ENCODE measurements at regions not wholly inside any gene's neighbourhood (a gene's known extent, or its start where the extent isn't known, plus 50 kb on each side); places are given as distances from the start of the nearest gene placed in this dataset.

DNA sequence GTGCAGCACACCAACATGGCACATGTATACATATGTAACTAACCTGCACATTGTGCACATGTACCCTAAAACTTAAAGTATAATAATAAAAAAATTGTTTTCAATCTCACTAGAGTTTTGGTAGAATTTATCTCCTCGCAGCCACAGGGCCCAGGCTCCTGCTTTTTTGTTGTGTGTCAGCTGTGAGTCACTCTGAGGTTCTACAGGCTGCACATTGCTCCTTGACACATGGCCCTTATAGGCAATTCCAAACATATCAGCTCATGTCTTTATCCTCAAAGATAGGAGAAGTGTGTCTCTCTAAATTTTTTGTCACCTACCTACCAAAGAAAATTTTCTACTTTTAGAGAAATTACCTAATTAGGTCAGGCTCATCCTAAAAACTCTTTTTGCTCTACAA lies 252.1 kb upstream of the ADGRL3 start:
- DNase-seq (ENCODE audit: extremely low spot score), result no peak
- H3K36me3 ChIP-seq, result no peaks in the 10 kb centered on the region
- no peak overlapping the region for H3K4me3 ChIP-seq
- WGBS, result 88% methylated on average over 1 of the region's 1 CpG
- TF ChIP-seq EP300 (IDR thresholded peaks at IDR 0.05), result no peak
- TF ChIP-seq, protein P1, sequence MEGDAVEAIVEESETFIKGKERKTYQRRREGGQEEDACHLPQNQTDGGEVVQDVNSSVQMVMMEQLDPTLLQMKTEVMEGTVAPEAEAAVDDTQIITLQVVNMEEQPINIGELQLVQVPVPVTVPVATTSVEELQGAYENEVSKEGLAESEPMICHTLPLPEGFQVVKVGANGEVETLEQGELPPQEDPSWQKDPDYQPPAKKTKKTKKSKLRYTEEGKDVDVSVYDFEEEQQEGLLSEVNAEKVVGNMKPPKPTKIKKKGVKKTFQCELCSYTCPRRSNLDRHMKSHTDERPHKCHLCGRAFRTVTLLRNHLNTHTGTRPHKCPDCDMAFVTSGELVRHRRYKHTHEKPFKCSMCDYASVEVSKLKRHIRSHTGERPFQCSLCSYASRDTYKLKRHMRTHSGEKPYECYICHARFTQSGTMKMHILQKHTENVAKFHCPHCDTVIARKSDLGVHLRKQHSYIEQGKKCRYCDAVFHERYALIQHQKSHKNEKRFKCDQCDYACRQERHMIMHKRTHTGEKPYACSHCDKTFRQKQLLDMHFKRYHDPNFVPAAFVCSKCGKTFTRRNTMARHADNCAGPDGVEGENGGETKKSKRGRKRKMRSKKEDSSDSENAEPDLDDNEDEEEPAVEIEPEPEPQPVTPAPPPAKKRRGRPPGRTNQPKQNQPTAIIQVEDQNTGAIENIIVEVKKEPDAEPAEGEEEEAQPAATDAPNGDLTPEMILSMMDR (IDR thresholded peaks at IDR 0.05), result no peak
- no peak for TF ChIP-seq POLR2A (IDR thresholded peaks at IDR 0.05; ENCODE audit: low read depth)
- TF ChIP-seq POLR2AphosphoS5 (IDR thresholded peaks at IDR 0.05), result no peak
- H3K4me1 ChIP-seq, result no peaks in the 10 kb centered on the region
- H3K9me3 ChIP-seq, result peaks cover 0 to 6% (median 5%) of the 10 kb centered on the region in 4 donors
- no peaks in the 10 kb centered on the region for H3K27me3 ChIP-seq
- H3K27ac ChIP-seq (replicated peaks in 1 of 4), result no peak overlapping the region
- intact Hi-C loops (cut with DNase I), result no loop called here

- intact Hi-C loops (cut with DNase I), result no loop called here
- H3K27me3 ChIP-seq, result no peaks in the 10 kb centered on the region
- H3K36me3 ChIP-seq, result no peaks in the 10 kb centered on the region
- no peak overlapping the region for H3K27ac ChIP-seq (replicated peaks in 1 of 4)
- no peaks in the 10 kb centered on the region for H3K9me3 ChIP-seq
- TF ChIP-seq, protein P1 (IDR thresholded peaks at IDR 0.05), result no peak
- TF ChIP-seq EP300 (IDR thresholded peaks at IDR 0.05) (no peak), POLR2A (IDR thresholded peaks at IDR 0.05; ENCODE audit: low read depth) (no peak), POLR2AphosphoS5 (IDR thresholded peaks at IDR 0.05) (no peak)
- DNase-seq (ENCODE audit: extremely low spot score), result no peak
- 76% methylated on average over 2 of the region's 2 CpGs for WGBS
- no peak overlapping the region for H3K4me3 ChIP-seq
- H3K4me1 ChIP-seq, result no peaks in the 10 kb centered on the region
Measured at GRCh38 chr4:60952921-60953320, 247.2 kb upstream of the ADGRL3 start.

GRCh38 chr4:60953826-60954225 lies 246.3 kb upstream of the ADGRL3 start:
- no peak overlapping the region for H3K27ac ChIP-seq (replicated peaks in 1 of 4)
- no peaks in the 10 kb centered on the region for H3K4me1 ChIP-seq
- WGBS, result 64% methylated on average over 4 of the region's 4 CpGs
- no peak for DNase-seq (ENCODE audit: extremely low spot score)
- intact Hi-C loops (cut with DNase I), result no loop called here
- H3K4me3 ChIP-seq, result no peak overlapping the region
- no peaks in the 10 kb centered on the region for H3K27me3 ChIP-seq
- no peaks in the 10 kb centered on the region for H3K9me3 ChIP-seq
- no peaks in the 10 kb centered on the region for H3K36me3 ChIP-seq
- no peak for TF ChIP-seq POLR2A (IDR thresholded peaks at IDR 0.05; ENCODE audit: low read depth)
- TF ChIP-seq EP300 (IDR thresholded peaks at IDR 0.05), result no peak
- TF ChIP-seq, protein P1 (IDR thresholded peaks at IDR 0.05), result no peak
- TF ChIP-seq POLR2AphosphoS5 (IDR thresholded peaks at IDR 0.05), result no peak

GRCh38 chr4:60962286-60962685 lies 237.8 kb upstream of the ADGRL3 start:
- WGBS, result 81% methylated on average over 5 of the region's 5 CpGs
- H3K36me3 ChIP-seq, result no peaks in the 10 kb centered on the region
- H3K9me3 ChIP-seq, result no peaks in the 10 kb centered on the region
- no peak overlapping the region for H3K4me3 ChIP-seq
- no peak for DNase-seq (ENCODE audit: extremely low spot score)
- intact Hi-C loops (cut with DNase I), result no loop called here
- TF ChIP-seq POLR2AphosphoS5 (IDR thresholded peaks at IDR 0.05), result no peak
- TF ChIP-seq EP300 (IDR thresholded peaks at IDR 0.05), result no peak
- H3K27me3 ChIP-seq, result no peaks in the 10 kb centered on the region
- H3K4me1 ChIP-seq, result no peaks in the 10 kb centered on the region
- H3K27ac ChIP-seq (replicated peaks in 1 of 4), result no peak overlapping the region

GRCh38 chr4:60981534-60981933 lies 218.6 kb upstream of the ADGRL3 start:
- H3K36me3 ChIP-seq, result no peaks in the 10 kb centered on the region
- DNase-seq (ENCODE audit: extremely low spot score), result no peak
- H3K27ac ChIP-seq (replicated peaks in 1 of 4), result no peak overlapping the region
- intact Hi-C loops (cut with DNase I), result no loop called here
- TF ChIP-seq, protein P1 (IDR thresholded peaks at IDR 0.05), result no peak
- no peak for TF ChIP-seq POLR2AphosphoS5 (IDR thresholded peaks at IDR 0.05)
- no peak for TF ChIP-seq POLR2A (IDR thresholded peaks at IDR 0.05; ENCODE audit: low read depth)
- H3K4me3 ChIP-seq, result no peak overlapping the region
- H3K9me3 ChIP-seq, result peaks cover 0 to 14% (median 5%) of the 10 kb centered on the region in 4 donors
- 75% methylated on average over 4 of the region's 4 CpGs for WGBS
- no peaks in the 10 kb centered on the region for H3K27me3 ChIP-seq
- H3K4me1 ChIP-seq, result no peaks in the 10 kb centered on the region
